HFF-Myc (cell line): ENCODE measurements at regions not wholly inside any gene's neighbourhood (a gene's known extent, or its start where the extent isn't known, plus 50 kb on each side); places are given as distances from the start of the nearest gene placed in this dataset.
"Not testable (repeated sequence)": the region's sequence is repeated elsewhere in the genome, so short reads cannot be mapped to it uniquely, and the experiment has no call there.

Source experiments
- DNase-seq: peaks from one replicate; pipeline ENCODE4 v3.0.0-alpha.2; 2011; ENCODE audit warnings: low read depth; ENCODE audit errors: extremely low read depth
- H3K4me3 ChIP-seq: replicated peaks from 2 replicates; pipeline ENCODE4 v1.5.1; 2011; ENCODE audit warnings: low read depth, mild to moderate bottlenecking, control low read depth, low read length
- CTCF ChIP-seq: IDR thresholded peaks from 2 replicates; pipeline ENCODE4 v1.5.1; 2012; ENCODE audit warnings: mild to moderate bottlenecking, low read depth, low read length, control low read depth; ENCODE audit errors: missing control alignments

- H3K4me3 ChIP-seq, DNase-seq: not testable (repeated sequence)
Observed at GRCh38 chr7:67335663-67336062, 339.0 kb downstream of the TYW1 start.

- not testable (repeated sequence) for H3K4me3 ChIP-seq, DNase-seq
Observed at GRCh38 chr7:67338545-67338944, 341.9 kb downstream of the TYW1 start.

GRCh38 chr7:67341153-67341768, 344.6 kb downstream of the TYW1 start:
- no peak overlapping the region for H3K4me3 ChIP-seq
- no peak for DNase-seq
- no peak for TF ChIP-seq CTCF

- no peak for TF ChIP-seq CTCF
- no peak for DNase-seq
Observed at GRCh38 chr7:67343114-67343513, 346.5 kb downstream of the TYW1 start.

GRCh38 chr7:67343572-67343971, 346.9 kb downstream of the TYW1 start:
- TF ChIP-seq CTCF: no peak
- H3K4me3 ChIP-seq: no peak overlapping the region
- DNase-seq: no peak

More at GRCh38 chr7:67343114-67343513, 346.5 kb downstream of the TYW1 start:
- H3K4me3 ChIP-seq: no peak overlapping the region

GRCh38 chr7:67344481-67345193, 348.0 kb downstream of the TYW1 start:
- TF ChIP-seq CTCF: no peak
- no peak overlapping the region for H3K4me3 ChIP-seq
- DNase-seq: no peak

- DNase-seq: no peak
- TF ChIP-seq CTCF: no peak
- H3K4me3 ChIP-seq: no peak overlapping the region
Observed at GRCh38 chr7:67346126-67346525, 349.5 kb downstream of the TYW1 start.

- no peak for TF ChIP-seq CTCF
- DNase-seq: no peak
- no peak overlapping the region for H3K4me3 ChIP-seq
Observed at GRCh38 chr7:67346876-67347275, 350.2 kb downstream of the TYW1 start.
